T-helper 2 cell (primary cell): ENCODE measurements at regions not wholly inside any gene's neighbourhood (a gene's known extent, or its start where the extent isn't known, plus 50 kb on each side); places are given as distances from the start of the nearest gene placed in this dataset.

ENCODE experiments used
- DNase-seq, 5 experiments: peaks; one replicate each; pipeline versions ENCODE4 v3.0.0 to v3.0.0-alpha.2; 2012 to 2022

GRCh38 chr6:21478411-21478810, 115.1 kb upstream of the SOX4 start:
- no peak for DNase-seq

DNA sequence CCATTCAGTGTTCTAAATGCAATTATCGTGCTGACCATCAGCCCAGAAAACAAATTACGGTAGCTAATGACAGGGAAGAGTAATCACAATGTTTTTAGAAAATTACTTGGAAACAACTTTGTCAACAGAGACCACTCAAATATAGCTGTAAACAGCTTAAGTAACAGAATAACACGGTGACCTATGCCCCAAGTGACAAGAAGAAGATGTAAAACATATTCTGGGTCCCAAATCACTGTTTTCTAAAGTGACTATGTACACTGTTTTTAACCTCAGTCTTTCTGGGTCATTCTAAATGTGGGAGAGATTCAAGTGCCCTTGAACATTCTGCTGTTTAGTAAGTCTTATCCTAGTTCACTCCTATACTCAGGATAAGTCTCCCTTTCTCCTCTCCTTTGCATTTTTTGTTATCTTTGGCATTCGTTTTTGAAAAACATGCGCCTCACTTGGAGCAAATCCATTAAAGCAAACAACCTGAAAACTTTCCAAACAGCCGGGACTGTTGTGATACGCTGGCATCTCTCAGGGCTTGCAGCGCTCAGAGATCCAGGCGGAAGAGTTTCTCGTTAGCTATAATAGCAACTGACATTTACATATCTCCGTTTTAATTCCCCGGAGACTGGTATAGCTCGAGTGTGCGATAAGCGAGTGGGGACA, 114.5 kb upstream of the SOX4 start:
- DNase-seq: no peak

DNA sequence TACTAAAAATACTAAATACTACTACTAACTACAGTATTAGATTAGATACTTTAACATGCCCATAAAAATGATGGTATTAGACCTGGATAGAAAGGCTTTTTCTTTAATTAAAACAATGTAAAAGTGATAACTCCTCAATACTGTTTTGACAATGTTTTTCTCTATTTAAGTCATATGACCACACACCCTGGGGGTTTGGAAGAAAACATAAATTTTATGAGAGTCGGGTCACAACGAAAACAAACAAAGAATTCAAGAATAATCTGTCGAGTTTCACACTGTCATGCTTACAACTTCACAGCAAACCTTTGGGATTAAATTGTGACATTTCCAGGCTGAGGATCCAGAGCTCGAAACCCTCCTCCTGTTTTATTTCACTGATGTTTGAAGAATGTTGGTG, 107.4 kb upstream of the SOX4 start:
- no peak for DNase-seq

DNA sequence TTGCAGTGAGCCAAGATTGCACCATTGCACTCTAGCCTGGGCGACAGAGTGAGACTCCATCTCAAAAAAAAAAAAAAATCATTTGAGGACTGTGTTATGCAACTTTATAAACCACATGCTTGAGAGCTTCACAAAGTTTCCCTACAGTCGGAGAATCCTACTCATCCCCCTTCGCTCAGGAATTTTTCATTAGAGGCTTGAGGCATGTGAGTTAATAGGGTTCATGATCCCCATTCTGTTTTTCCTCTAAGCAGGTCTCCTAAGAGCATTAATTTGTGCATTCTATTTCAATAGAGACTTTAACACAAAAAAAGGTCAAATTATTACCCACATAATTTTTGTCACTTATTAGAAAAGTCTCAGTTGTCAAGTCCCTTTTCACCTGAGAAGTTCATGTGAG, 103.7 kb upstream of the SOX4 start:
- no peak for DNase-seq

DNA sequence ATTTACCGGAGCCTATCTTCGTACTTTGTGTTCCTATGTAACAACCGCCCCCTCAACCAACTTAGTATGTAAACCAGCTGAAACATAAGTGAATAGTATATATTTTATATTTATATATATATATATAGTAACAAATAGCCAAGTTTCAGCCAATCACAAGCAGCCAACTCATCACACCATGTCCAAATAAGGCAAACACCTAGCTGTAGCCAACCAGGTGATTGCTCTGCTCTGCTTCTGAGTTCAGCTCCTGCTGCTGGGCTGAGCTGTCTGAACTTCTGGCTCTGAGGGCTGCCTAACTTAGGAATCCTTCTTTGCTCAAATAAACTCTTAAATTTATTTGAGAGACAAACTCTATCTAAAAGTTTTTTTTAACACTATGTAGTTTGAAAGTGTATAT, 101.6 kb upstream of the SOX4 start:
- no peak for DNase-seq

DNA sequence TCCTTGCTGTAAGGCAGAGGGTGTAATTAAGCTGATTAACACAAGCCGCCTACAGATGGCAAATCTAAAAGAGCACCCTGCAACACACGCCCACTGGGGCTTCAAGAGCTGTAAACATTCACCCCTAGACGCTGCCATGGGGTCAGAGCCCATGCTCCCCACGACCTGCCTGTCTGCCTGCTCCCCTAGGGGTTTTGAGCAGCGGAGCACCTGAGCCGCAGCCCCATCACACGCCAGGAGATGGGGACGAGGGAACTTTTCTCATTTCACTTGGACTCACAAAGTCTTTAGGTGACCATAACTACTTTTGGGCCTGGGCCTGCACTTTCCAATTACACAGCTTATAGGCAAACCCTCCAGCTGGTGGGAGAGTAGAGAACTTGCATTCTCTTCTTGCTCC, 99.0 kb upstream of the SOX4 start:
- no peak for DNase-seq

GRCh38 chr6:21496196-21496595, 97.4 kb upstream of the SOX4 start:
- DNase-seq: no peak

DNA sequence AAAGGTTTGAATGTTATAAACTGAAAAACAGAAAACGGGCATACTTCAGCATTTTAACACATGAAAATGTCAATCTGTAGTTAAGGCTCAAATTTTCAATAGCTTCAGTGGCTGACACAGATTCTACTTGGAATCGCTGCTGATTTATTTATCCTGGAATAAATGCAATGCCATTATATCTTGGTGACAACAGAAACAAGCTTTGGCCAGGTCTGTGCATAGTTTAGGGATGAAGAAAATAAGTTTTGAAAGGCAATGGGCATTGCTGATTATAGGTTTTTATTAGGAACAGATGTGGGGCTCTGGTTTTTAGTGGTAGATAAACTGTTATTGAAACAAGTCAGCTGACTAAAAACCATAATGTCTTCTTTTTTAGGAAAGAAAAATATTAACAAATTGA, 96.8 kb upstream of the SOX4 start:
- DNase-seq: no peak

DNA sequence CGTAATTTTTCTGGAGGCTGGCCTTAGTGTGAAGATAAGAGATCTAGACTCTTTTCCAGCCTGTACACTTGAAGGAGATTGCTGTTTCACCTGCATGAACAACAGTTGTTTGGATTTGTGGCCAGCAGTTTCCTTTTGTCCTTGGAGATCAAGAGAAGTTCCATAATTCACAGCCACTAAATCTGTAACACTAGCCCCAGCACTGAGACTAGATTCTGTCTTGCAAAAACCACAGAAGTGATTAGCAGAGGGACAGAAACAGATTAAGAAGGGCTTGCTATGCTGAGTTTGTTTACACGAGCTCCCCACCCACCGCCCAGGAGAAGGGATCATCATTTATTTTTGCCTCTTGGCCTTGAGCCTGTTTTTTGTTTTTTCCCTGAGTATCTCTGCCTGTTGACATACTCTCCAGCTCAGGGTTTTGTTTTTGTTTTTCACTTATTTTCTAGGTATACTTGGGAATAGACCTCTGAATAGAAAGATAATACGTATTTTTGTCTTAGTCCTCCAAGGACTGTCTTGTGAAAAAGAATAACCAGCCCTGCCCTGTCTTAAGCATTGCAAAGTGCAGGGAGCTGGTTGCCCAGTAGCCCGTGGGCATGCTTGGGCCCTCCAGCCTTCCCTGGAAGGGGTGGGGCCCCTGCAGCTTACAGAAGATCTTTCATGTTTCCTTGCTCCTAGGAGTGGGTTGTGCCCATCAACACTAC, 93.1 kb upstream of the SOX4 start:
- no peak for DNase-seq

DNA sequence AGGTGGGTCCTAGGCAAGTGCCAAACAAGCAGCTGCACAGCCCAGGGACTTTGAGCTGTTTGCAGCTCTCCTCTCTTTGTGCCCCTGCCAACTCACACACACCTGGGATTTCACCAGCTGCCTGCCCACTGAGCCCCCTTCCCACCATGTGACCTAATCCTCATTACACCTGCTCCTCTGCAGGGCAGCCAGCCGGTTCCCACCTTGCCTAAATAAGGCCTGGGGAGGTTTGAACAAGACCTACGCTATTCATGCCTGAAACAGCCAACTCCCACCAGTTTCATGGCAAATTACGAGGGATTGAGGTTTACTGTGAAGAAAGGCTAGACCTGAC, 92.6 kb upstream of the SOX4 start:
- no peak for DNase-seq

GRCh38 chr6:21501815-21502214, 91.7 kb upstream of the SOX4 start:
- no peak for DNase-seq

- DNase-seq: no peak
These were observed 90.9 kb upstream of the SOX4 start for GRCh38 chr6:21502682-21503081.

- DNase-seq: no peak
These were observed 88.8 kb upstream of the SOX4 start for GRCh38 chr6:21504790-21505189.

- DNase-seq: no peak
These were observed 88.0 kb upstream of the SOX4 start for GRCh38 chr6:21505574-21505990.

DNA sequence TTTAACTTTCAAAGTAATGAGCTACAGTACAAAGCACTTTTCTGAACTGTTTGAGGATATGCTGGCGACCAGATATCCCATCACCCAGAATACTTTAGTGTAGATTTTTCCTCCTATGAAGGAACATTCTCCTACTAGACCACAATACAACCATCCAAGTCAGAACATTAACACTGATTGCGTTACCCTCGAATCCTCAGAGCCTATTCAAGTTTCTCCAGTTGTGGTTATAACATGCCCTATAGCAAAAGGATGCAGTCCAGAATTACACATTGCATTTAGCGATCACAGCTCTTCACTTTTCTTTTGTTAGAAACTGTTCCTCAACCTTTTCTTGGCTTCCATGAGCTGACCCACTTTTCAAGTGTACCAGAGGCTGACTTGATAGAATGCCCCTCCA, 87.4 kb upstream of the SOX4 start:
- DNase-seq: no peak

- no peak for DNase-seq
These were observed 85.7 kb upstream of the SOX4 start for GRCh38 chr6:21507811-21508210.

DNA sequence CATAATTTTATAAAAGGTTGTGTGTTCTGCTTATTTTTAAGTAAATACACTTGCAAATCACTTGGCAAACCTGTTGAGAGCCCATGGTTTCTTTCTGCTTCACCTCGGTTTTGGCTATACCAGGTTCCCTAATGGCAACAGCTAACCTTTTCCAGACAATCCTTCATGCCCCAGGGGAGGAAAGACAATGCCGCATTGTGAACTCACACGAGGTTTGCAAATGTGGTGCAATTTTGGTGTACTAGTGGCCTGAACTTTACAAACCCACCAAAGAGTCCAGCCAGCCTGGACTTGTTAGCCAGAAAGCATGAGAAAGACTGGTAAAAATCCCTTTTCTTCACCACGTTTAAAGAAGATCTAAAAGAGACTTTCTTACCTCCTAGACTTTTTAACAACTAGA, 84.8 kb upstream of the SOX4 start:
- DNase-seq: no peak

- DNase-seq: no peak
These were observed 81.5 kb upstream of the SOX4 start for GRCh38 chr6:21511891-21512550.

DNA sequence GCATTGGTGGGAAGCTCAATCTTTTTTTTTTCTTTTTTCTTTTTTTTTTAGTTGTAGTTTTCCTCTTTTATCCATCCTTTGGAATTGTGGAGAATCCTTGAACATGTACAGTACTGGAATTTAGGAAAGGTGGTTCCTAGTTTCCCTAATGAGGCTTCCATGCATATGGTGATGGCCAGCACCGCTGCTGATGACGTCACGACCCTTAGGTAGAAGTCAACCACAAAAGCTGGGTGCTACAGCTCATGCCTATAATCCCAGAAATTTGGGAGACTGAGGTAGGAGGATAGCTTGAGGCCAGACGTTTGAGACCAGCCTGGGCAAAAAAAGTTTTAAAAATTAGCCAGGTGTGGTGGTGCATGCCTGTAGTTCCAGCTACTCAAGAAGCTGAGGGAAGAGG, 79.3 kb upstream of the SOX4 start:
- DNase-seq: no peak

GRCh38 chr6:21518317-21518716, 75.2 kb upstream of the SOX4 start:
- DNase-seq: no peak

DNA sequence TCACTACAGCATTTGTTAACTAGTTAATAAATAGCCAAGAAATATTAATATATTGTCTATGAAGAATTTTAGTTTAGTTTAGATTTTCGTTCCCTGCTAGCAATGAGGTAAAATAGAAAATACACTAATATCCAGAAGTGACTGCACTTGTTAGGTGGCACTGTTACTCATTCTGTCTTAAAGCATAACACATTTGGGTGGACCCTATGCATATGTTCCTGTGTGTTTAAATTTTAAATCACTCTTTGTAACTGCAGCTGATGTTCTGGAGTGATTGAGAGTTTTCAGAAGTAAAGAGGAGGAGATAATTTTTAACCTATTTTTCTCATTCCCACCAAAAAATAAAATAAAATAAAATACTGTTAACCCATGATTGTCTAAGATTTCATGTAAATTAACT, 73.9 kb upstream of the SOX4 start:
- DNase-seq: no peak

DNA sequence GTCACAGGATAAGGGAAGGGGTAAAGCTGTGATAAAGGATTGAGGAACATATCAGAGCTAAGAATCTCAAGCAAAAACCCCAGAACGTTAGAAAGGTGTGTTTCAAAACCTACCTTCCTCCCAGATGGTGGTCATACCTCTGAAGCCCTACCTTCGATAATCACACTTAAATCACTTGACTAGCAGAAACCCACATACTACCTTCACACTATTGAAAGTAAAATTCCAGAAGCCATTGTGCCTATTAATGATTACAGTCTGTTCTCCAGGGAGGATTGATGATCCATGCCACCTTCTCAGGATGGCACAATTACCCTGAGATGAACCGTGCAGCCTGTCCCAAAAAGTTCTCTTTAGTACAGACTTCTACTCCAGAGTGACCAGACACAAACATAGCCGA, 72.3 kb upstream of the SOX4 start:
- no peak for DNase-seq

DNA sequence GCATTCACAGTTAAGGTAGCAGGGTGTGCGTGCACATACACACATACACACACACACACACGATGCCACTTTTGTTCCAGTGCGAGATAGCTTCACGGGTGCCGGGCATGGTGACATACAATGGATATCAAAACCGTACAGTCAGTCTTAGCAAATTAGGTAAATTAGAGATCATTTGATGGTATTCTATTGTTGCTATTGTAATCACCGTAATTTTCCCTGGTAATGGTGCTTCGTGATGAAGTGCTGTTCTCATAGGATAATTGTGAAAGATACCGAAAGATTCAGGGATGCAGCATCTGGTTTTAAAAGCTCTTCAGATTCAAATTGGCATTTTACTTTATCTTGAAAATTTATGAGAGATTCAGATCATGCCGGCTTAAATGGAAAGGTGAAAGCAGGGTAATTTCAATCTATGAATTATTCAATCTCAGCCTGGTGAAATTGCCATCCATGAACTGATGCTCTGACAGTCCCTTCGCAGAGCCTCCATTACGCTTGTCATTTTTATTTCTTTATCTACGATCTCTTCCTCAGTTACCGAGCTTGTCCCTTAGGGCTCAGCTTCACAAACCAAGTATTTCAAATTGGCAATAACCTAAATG, 71.3 kb upstream of the SOX4 start:
- no peak for DNase-seq

DNA sequence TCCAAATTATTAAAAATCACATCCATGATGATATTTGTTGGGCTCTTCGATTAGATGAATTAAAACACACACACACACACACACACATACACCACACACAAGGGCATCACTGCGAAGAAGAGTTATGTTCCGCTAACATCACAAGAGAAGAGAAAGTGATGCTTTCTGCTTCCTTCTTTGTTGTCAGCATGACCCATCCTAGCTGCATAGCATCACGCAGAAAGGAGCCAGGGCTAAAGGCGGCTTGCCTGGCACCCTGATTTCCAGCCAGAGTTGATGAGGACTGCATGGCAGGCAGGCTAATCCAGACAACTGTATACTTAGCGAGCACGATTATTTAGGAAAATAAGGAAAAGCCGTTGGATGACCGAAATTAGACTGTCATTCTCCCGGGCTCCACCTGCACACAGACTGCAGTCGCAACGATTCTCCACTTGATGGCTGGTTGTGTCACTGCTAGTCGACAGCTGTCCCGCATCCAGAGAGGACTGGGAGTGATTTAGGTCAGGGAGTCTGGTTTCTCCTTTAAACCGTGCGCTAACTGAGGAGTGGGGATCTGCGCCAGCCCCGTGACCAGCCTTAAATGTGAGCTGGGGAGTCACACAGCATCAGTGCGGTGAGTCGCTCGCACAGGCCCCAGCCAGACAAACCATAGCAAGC, 70.6 kb upstream of the SOX4 start:
- no peak for DNase-seq
